NCI-H2196 (cell line): ENCODE measurements at regions not wholly inside any gene's neighbourhood (a gene's known extent, or its start where the extent isn't known, plus 50 kb on each side); places are given as distances from the start of the nearest gene placed in this dataset.

ENCODE experiments used
- DNase-seq: peaks from one replicate; lab custom pipeline; 2025; ENCODE audit not compliant: unreplicated experiment; lab: John Stamatoyannopoulos, UW

DNA sequence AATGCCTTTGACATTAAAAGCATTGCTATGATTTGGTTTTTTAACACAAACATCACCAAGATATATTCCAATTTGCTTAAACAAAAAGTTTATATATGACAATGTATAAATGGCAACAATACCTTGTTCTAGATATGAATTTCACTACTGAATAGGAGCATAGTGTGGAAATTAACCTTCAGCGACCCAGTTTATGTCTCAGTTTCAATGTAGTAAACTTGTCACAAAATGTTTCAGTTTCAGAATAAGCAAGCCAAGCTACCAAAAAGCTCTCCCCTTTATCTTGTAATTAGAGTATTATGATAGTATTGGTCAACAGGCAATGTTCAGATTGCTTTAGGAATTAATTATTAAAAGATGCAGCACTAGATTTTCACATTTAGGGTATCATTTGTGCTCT lies 99.6 kb upstream of the PCDH15 start:
- no peak for DNase-seq

- DNase-seq, result no peak
Measured at GRCh38 chr10:54880996-54881395, 80.0 kb upstream of the PCDH15 start.

GRCh38 chr10:54869022-54869421 lies 68.0 kb upstream of the PCDH15 start:
- DNase-seq, result no peak

GRCh38 chr10:54866666-54867065 lies 65.6 kb upstream of the PCDH15 start:
- DNase-seq, result no peak

- no peak for DNase-seq
Measured at GRCh38 chr10:54854843-54855242, 53.8 kb upstream of the PCDH15 start.

DNA sequence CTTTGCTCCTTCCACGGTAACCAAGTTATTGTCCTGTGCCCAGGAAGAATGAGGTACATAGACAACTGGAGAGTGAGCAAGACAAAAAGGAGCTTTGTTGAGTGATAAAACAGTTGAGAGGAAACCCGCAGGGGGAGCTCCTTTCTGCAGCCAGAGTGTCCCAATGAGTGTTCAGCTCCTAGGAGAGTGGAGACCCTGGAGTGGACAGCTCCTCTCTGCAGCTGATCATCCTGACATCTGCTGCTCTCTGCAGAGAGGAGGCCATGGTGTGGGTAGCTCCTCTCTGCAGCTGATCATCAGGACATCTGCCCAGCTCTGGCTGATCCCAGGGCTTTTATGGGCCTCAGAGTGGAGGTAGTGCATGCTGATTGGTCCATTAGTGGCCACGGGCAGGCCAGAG lies 53.4 kb upstream of the PCDH15 start:
- no peak for DNase-seq

DNA sequence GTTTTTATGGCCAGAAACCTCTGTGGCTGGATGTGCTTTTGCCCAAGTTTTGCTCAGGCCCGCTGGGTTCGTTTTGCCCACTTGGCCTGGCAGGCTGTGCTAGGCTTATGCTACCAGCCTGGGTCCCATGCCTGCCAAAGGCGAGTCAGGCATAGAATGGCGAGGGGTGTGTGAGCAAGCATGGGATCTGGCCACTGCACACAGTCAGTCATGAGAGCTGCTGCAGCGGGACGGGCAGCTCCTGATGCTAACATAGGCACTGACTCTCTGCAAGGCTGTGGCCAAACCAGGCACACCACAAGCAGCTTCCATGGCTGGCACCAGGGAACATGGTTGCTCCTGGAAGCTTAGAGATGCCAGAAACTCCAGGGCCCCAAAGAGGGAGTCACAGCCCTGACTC lies 52.9 kb upstream of the PCDH15 start:
- no peak for DNase-seq
